GM18499 (cell line): ENCODE measurements at regions not wholly inside any gene's neighbourhood (a gene's known extent, or its start where the extent isn't known, plus 50 kb on each side); places are given as distances from the start of the nearest gene placed in this dataset.
"Not testable (repeated sequence)": the region's sequence is repeated elsewhere in the genome, so short reads cannot be mapped to it uniquely, and the experiment has no call there.

Source experiments
- ATAC-seq: cut with Tn5 transposase; IDR thresholded peaks from one replicate; pipeline ENCODE4 v1.9.1; 2021; ENCODE audit warnings: moderate number of reproducible peaks; ENCODE audit not compliant: insufficient read depth, unreplicated experiment

GRCh38 chr2:193409951-193410350 lies 1215.2 kb upstream of the TMEFF2 start:
- no peak for ATAC-seq

GRCh38 chr2:193382583-193382982 lies 1187.8 kb upstream of the TMEFF2 start:
- ATAC-seq, result no peak

- peak; percentile 53 for ATAC-seq
Measured at GRCh38 chr2:193377789-193378188, 1183.1 kb upstream of the TMEFF2 start.

GRCh38 chr2:193373120-193373519 lies 1178.4 kb upstream of the TMEFF2 start:
- ATAC-seq, result no peak

- ATAC-seq, result no peak
Measured at GRCh38 chr2:193371200-193371599, 1176.5 kb upstream of the TMEFF2 start.

- ATAC-seq, result no peak
Measured at GRCh38 chr2:193368615-193369014, 1173.9 kb upstream of the TMEFF2 start.

GRCh38 chr2:193357508-193357907 lies 1162.8 kb upstream of the TMEFF2 start:
- no peak for ATAC-seq

- ATAC-seq, result not testable (repeated sequence)
Measured at GRCh38 chr2:193352665-193353242, 1158.0 kb upstream of the TMEFF2 start.

- ATAC-seq, result no peak
Measured at GRCh38 chr2:193350509-193350908, 1155.8 kb upstream of the TMEFF2 start.

- ATAC-seq, result no peak
Measured at GRCh38 chr2:193349642-193350041, 1154.9 kb upstream of the TMEFF2 start.

- no peak for ATAC-seq
Measured at GRCh38 chr2:193348055-193348454, 1153.3 kb upstream of the TMEFF2 start.

DNA sequence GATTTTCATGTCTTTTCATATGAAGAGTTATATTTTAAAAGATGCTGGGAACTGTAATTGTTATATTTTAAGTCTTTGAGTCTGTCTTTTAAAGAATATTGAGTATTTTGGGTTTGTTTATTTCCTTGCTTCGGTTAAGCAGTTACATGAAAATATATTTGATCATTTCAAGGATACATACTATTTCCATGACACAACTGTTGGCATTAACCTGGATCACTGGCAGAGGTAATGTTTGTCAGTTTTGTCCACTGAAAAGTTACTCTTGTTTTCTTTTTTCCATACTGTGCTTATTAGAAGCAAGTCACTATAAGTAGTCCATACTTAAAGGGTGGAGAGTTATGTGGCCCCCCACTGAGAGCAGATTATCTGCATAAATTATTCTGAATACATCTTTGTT lies 1142.0 kb upstream of the TMEFF2 start:
- ATAC-seq, result no peak

- no peak for ATAC-seq
Measured at GRCh38 chr2:193334401-193334800, 1139.7 kb upstream of the TMEFF2 start.

DNA sequence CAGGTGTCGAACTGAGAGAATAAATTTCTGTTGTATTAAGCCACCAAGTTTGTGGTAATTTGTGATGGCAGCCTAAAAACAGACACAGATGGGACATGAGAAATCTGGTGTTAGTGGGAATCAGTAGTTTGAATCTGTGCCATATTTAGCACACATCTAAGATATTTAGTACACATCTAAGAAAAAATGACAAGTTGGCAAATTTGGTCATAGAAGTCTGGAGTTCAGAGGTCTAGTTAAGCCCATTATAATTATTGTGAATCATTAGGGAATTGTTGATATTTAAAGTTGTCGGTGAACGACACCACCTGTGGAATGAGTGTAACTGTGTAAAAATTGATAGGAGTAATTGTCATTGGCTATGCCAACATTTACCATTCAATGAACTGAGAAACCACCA lies 1138.8 kb upstream of the TMEFF2 start:
- no peak for ATAC-seq

DNA sequence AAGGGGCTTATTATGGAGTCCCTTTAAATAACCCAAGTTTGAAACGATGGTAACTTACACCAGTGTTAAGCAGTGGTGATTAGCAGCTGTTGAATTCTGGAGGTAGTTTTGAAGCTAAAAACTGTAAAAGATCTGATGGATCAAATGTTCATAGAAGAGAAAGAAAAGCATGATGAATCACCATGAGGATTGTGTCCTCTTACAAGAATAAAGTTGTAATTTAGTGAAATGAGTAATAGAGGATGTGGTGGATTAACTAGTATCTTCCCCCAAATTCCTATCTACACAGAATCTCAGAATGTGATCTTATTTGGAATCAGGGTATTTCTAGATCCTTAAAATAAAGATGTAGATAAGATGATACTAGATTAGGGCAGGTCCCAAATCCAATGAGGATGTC lies 1138.2 kb upstream of the TMEFF2 start:
- no peak for ATAC-seq

DNA sequence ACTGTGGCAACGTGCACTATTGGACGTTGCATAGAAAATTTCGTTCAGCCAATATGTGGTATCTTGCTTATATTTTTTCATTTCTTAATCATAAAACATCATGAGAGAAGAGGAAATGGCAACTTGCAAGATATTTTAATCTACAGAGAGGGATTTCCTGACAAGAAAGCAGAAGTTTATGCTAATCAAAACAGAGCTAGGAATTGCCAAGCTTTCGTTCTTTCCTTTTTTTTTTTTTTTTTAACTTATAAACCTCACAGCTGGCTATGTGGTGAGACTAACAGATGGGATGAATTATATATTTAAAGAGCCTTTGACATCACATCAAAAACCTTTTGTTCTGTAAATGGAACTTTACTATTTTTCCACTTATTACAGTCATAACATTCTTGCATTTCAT lies 1136.9 kb upstream of the TMEFF2 start:
- ATAC-seq, result no peak

GRCh38 chr2:193326296-193326695 lies 1131.6 kb upstream of the TMEFF2 start:
- ATAC-seq, result no peak

- ATAC-seq, result peak; percentile 41
Measured at GRCh38 chr2:193315428-193316091, 1120.8 kb upstream of the TMEFF2 start.

- ATAC-seq, result no peak
Measured at GRCh38 chr2:193303464-193303863, 1108.7 kb upstream of the TMEFF2 start.

DNA sequence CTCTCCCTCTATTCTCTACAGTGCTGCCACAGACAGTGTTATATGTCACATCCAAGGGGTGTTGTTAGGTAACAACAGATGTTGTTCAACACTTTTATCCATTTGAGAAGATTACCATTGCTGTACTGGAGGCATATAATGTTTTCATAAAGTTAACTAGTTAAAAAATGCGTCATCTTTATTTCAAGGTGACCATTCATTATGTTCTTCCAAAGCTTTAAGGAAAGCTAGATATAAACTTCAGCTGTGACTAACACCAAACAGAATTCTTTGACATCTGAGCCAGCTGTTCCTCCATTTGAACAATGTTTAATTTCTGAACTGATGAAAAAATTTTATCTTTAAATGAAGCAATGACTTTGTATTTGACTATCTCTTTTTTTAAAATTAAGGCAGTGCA lies 1099.6 kb upstream of the TMEFF2 start:
- no peak for ATAC-seq

- ATAC-seq, result no peak
Measured at GRCh38 chr2:193279361-193279760, 1084.6 kb upstream of the TMEFF2 start.

- ATAC-seq, result no peak
Measured at GRCh38 chr2:193276988-193277387, 1082.3 kb upstream of the TMEFF2 start.
